A549 (cell line): ENCODE measurements at regions not wholly inside any gene's neighbourhood (a gene's known extent, or its start where the extent isn't known, plus 50 kb on each side); places are given as distances from the start of the nearest gene placed in this dataset.

Experiments used
- BHLHE40 ChIP-seq: IDR thresholded peaks from 2 replicates; pipeline ENCODE4 v1.6.1; 2012; ENCODE audit warnings: low read depth, low read length, inconsistent platforms
- CBX2 ChIP-seq: fragments of 200-600 bp; sonication (generic); IDR thresholded peaks from 2 replicates; pipeline ENCODE4 v1.6.1; 2016; ENCODE audit warnings: low read depth, mild to moderate bottlenecking, borderline replicate concordance
- CBX8 ChIP-seq: fragments of 200-600 bp; sonication (generic); IDR thresholded peaks from 2 replicates; pipeline ENCODE4 v1.6.1; 2016
- EHMT2 ChIP-seq: fragments of 200-600 bp; sonication (generic); IDR thresholded peaks from 2 replicates; pipeline ENCODE4 v1.6.1; 2016; ENCODE audit warnings: antibody characterized with exemption, low read depth, mild to moderate bottlenecking, moderate library complexity
- HDAC2 ChIP-seq: fragments of 200-600 bp; sonication (generic); IDR thresholded peaks from 2 replicates; pipeline ENCODE4 v1.6.1; 2016
- HOXA7 ChIP-seq: fragments of 250-450 bp; sonication (Bioruptor Pico); IDR thresholded peaks from 2 replicates; pipeline ENCODE4 v1.5.0; 2020; ENCODE audit warnings: mild to moderate bottlenecking, moderate library complexity
- JUN ChIP-seq, 2 experiments: fragments of >200 bp; sonication (Bioruptor Twin); formaldehyde crosslinking; IDR thresholded peaks; 2 replicates in 1 of 2; 3 replicates in 1 of 2; pipeline ENCODE4 v1.6.1; 2016 to 2017
- NPAS2 ChIP-seq: fragments of 250-450 bp; sonication (Bioruptor Pico); IDR thresholded peaks from 2 replicates; pipeline ENCODE4 v1.8.0; 2022; ENCODE audit warnings: mild to moderate bottlenecking, moderate library complexity, borderline replicate concordance
- NR3C1 ChIP-seq: fragments of >200 bp; sonication (Bioruptor Twin); formaldehyde crosslinking; IDR thresholded peaks from 3 replicates; pipeline ENCODE4 v1.6.1; 2017
- POLR2A ChIP-seq: IDR thresholded peaks from 2 replicates; pipeline ENCODE4 v1.6.1; 2012; ENCODE audit warnings: mild to moderate bottlenecking, low read length
- RAD21 ChIP-seq, 2 experiments: fragments of >200 bp in 1 of 2; sonication (Bioruptor Twin) in 1 of 2; formaldehyde crosslinking in 1 of 2; IDR thresholded peaks in 1 of 2; conservative IDR thresholded peaks in 1 of 2; 2 replicates in 1 of 2; 3 replicates in 1 of 2; pipeline ENCODE4 v1.6.1; 2012 to 2018; ENCODE audit warnings: inconsistent platforms in 1 of 2
- RCOR1 ChIP-seq: fragments of 150-350 bp; IDR thresholded peaks from 2 replicates; pipeline ENCODE4 v1.6.1; 2014; ENCODE audit warnings: antibody characterized with exemption, low read length, low read depth
- TF ChIP-seq, protein P1 (sequence below): fragments of >200 bp; sonication (Bioruptor Twin); formaldehyde crosslinking; IDR thresholded peaks from 3 replicates; pipeline ENCODE4 v1.5.1; 2016
- TF ChIP-seq, protein P2 (sequence below): IDR thresholded peaks from 2 replicates; pipeline ENCODE4 v1.6.1; 2012

DNA sequence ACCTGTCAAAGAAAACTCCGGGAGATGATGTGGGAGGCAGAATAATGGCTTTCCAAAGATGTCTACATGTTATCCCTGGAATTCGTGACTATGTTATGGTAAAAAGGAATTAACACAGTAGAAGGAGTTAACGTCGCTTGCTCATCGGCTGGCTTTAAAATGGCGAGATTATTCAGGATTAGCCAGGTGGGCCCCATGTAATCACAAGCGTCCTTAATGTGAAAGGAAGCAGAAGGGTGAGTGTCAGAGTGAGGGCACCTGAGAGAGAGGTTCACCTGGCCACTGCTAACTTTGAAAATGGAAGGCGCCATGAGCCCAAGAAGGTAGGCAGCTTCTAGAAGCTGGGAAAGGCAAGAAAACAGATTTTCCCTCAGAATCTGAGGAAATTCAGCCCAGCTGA, 557.2 kb downstream of the EPHB1 start:
- TF ChIP-seq CBX2 (no peak), NR3C1 (no peak), BHLHE40 (no peak), JUN (IDR thresholded peaks at IDR 0.05) (no peak), RAD21 (conservative IDR thresholded peaks at IDR 0.05 in 1 of 2, IDR thresholded peaks at IDR 0.05 in 1 of 2) (no peak), HOXA7 (CRISPR knock-in tag) (no peak), EHMT2 (no peak), CBX8 (no peak), POLR2A (no peak), HDAC2 (no peak), RCOR1 (no peak), NPAS2 (CRISPR knock-in tag) (no peak)
- TF ChIP-seq, protein P1, sequence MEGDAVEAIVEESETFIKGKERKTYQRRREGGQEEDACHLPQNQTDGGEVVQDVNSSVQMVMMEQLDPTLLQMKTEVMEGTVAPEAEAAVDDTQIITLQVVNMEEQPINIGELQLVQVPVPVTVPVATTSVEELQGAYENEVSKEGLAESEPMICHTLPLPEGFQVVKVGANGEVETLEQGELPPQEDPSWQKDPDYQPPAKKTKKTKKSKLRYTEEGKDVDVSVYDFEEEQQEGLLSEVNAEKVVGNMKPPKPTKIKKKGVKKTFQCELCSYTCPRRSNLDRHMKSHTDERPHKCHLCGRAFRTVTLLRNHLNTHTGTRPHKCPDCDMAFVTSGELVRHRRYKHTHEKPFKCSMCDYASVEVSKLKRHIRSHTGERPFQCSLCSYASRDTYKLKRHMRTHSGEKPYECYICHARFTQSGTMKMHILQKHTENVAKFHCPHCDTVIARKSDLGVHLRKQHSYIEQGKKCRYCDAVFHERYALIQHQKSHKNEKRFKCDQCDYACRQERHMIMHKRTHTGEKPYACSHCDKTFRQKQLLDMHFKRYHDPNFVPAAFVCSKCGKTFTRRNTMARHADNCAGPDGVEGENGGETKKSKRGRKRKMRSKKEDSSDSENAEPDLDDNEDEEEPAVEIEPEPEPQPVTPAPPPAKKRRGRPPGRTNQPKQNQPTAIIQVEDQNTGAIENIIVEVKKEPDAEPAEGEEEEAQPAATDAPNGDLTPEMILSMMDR = no peak
- TF ChIP-seq, protein P2, sequence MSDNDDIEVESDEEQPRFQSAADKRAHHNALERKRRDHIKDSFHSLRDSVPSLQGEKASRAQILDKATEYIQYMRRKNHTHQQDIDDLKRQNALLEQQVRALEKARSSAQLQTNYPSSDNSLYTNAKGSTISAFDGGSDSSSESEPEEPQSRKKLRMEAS = no peak
